DND-41 (cell line): ENCODE measurements at regions not wholly inside any gene's neighbourhood (a gene's known extent, or its start where the extent isn't known, plus 50 kb on each side); places are given as distances from the start of the nearest gene placed in this dataset.

Experiments used
- CTCF ChIP-seq: IDR thresholded peaks from 2 replicates; pipeline ENCODE4 v1.5.1; 2012; ENCODE audit warnings: borderline replicate concordance, low read length, moderate library complexity, mild to moderate bottlenecking; ENCODE audit not compliant: poor library complexity, severe bottlenecking; ENCODE audit errors: extremely low read depth
- EZH2 ChIP-seq: IDR thresholded peaks from 3 replicates; pipeline ENCODE4 v1.6.1; 2012; ENCODE audit warnings: borderline replicate concordance, low read depth, mild to moderate bottlenecking, moderate library complexity, low read length, inconsistent platforms; ENCODE audit not compliant: severe bottlenecking

DNA sequence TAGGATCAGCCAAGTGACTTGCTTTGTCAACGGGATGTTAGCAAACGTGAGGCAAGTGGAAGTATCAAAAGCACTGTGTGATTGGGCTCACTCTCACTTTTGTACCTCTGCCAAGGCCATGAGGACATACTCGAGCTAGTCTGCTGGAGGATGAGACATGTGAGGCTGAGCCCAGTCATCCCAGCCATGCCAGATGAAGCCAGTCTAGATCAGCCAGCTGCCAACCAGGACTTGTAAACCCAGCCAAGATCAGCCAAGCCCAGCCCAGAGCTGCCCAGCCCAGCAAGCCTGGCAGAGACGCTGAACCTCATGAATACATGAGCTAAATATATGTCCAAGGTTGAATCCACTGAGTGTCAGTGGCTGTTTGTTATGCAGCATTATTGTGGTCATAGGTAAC lies 369.7 kb downstream of the MN1 start:
- TF ChIP-seq EZH2, result no peak
- TF ChIP-seq CTCF, result no peak
